HG03060 (cell line): ENCODE measurements at regions not wholly inside any gene's neighbourhood (a gene's known extent, or its start where the extent isn't known, plus 50 kb on each side); places are given as distances from the start of the nearest gene placed in this dataset.

Experiments
- ATAC-seq: cut with Tn5 transposase; IDR thresholded peaks from one replicate; pipeline ENCODE4 v1.9.1; 2021; ENCODE audit warnings: low read depth, moderate number of reproducible peaks; ENCODE audit not compliant: unreplicated experiment

DNA sequence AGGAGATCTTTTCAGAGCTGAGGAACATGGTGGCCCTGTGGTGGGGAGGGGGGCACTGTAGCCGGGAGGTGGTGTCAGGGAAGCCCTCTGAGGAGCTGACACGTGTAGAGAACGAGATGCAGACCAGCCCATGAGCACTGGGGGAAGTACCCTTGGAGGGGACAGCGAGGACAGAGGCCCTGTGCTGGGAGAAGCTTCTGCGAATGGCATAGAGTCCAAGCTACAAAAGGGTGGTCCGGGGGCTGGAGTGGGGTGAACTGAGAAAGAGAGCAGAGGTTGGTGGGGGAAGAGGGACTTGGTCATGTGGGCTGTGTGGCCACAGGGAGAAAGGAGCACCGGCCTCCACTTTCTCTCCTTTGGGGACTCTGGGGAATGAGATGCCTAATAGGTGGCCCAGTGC, 270.8 kb downstream of the CBLN1 start:
- ATAC-seq: no peak

DNA sequence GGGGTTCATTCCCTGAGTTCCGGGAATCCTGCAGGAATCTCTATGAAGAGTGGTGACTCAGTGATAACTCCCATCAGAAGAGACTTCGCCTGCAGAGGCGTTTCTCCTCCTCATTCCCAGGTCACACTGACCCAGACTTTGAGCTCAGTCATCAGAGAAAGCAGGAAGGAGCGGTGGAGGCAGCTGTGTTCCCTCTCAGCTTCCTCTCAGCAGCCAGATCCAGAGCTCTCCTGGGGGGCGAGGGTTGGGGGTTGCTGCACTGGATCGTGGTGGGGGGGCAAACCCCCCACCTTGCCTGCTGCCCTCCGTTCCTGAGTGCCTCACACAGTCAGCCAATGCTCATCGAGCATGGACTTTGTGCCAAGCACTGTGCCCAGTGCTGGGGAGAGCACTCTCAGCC, 271.2 kb downstream of the CBLN1 start:
- ATAC-seq: no peak

- ATAC-seq: no peak
Observed at GRCh38 chr16:49009204-49009603, 272.4 kb downstream of the CBLN1 start.

GRCh38 chr16:49003992-49004391, 277.6 kb downstream of the CBLN1 start:
- ATAC-seq: no peak

DNA sequence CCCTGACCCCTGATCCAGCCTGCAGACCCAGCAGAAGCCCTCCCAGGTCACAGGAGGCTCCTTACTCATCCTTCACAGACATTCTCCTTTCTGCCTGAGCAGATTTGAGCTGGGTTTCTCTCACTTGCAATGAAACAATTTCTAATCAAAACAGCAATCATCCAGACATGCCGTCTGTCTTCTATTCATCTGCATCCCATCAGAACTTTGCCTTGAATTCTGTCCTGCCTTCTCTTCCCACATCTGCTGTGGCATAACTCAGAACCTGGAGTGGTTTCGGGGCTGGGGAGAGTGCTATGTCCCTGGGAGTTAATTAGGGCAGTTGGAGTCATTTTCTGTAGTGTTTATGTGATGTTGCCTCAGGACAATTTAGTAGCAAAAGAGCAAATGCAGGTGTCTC, 278.6 kb downstream of the CBLN1 start:
- no peak for ATAC-seq

DNA sequence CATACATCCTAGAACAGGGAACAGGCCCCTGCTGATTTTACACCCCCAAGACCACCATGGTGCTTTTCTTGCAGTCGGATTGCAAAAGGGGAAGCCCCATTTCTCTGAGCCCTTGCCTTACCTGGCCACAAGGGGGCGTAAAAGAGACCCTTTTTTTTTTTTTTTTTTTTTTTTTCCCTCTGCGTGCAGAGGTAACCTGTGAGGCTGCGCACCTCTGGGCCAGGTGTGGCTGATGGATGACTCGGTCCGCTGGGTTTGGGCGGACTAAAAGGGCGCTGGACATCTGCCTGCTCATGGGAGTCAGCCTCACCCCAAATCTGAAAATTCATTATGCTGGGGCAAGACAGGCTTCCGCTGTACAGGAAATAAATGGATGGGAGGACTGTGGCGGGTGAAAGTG, 281.0 kb downstream of the CBLN1 start:
- ATAC-seq: no peak

GRCh38 chr16:48999508-48999907, 282.1 kb downstream of the CBLN1 start:
- ATAC-seq: no peak

- no peak for ATAC-seq
Observed at GRCh38 chr16:48999044-48999443, 282.6 kb downstream of the CBLN1 start.

DNA sequence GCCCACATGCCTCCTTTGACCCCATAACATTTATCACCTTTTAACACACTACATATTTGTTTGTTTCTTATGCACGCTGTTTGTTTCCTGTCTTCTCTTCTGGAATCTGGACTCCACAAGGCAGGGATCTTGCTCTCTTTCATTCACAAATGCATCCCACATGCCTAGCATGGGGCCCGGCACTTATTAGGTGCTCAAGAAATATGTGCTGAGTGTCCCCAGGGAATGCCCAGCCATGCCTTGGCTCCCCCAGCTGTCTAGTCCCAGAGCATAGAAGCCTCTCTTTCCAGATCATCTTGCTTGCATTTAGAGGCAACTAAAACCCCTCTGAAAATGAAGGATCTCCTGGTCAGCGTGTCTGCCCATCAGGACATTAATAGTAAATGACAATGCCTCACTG, 283.7 kb downstream of the CBLN1 start:
- no peak for ATAC-seq

DNA sequence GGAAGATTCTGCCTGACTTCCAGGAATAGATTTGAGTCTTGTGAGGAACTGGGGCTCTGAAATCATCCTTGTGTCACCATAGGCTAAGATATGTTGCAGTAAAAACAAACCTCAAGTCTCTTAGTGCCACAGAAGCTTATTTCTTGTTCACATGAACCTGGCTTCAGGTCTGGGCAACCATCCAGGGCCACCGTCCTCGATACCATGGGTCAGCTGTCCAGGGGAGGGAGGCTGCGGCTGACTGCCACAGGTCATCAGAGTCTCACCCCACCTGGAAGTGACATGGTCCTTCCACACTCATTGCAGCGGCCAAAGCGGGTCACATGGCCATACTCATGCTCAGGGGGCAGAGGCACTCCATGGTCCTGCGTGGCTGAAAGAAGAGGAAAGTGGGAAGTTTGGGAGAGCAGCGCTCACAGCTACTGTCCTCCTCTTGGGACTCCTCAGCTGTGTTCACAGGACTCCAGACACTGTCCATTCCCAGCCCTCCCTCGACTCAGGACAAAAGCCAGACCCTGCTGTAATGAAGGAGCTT, 284.5 kb downstream of the CBLN1 start:
- ATAC-seq: no peak

DNA sequence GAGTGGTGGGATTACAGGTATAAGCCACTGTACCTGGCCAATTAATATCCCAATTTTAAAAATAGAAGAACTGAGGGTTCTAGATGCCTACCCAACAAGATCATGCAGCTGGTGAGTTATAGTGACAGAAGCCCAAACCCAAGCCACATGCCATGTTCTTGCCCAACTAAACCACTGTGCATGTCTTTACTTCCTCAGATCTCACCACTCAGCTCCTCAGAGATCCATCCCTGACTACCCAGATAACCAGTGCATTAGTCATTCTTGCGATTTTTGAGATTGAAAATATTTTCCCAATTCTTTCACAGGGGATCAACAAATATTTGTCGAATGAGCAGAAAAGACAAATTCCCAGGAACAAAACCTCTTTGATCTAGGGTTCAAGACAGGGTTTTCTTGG, 303.1 kb downstream of the CBLN1 start:
- no peak for ATAC-seq

DNA sequence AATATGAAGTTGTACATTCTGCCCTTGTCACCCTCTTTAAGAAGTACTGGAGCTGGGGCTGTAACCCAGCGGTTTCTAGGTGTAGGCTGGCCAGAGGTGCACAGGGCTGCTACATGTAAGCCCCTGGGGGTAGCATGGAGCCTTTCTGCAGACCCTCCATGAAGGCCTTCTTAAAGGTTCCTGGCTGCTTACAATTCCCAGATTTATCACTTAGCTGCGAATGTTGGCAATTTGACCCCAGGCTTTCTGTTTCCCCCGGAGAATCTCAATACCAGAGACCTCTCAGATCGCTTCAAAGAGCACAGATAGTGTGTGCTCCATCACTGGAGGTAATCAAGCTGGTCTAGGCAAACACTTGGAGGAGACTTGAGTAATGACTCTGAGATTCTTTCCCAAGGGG, 309.4 kb downstream of the CBLN1 start:
- no peak for ATAC-seq

DNA sequence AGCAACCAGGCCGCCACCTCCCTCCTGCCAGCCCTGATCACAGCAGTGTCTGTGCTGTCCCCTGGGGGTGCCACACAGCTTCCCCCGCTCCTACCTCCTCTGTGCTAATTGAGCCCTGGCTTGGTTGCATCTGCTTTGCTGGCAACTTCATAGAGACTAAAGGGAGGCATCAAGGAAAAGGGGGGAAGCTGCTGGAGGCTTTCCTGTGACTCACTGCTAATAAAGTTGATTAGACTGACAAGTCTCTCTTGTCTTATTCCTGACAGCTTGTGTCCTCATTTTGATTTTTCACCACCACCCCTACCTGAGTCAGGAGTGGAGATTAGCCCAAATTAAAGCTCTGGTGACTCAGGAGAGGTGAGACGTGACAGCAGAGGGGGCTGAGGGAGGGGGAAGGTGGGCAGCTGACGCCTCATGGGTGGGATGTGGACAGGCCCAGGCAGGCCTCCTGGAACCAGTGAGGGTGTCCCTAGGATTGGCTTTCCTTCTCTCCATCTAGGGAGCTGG, 310.0 kb downstream of the CBLN1 start:
- ATAC-seq: no peak

GRCh38 chr16:48970216-48970615, 311.4 kb downstream of the CBLN1 start:
- no peak for ATAC-seq

DNA sequence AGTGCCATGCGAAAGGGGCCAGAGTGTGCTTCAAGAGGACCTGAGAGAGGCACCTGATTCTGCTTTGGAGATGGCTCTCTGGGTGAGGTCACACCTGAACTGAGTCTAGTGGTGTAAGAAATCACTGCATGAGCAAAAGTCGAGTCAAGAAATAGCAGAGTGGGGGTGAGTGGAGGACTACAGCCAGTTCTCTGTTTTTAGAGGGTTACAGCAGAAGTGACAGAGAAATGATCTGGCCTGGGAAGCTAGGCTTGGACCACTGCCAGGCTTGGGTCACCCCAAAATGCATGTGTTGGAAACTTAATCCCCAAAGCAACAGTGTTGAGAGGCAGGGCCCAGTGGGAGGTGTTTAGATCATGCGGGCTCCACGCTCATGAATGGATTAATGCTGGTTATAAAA, 312.0 kb downstream of the CBLN1 start:
- no peak for ATAC-seq

- no peak for ATAC-seq
Observed at GRCh38 chr16:48965386-48965785, 316.3 kb downstream of the CBLN1 start.

GRCh38 chr16:48963901-48964615, 317.6 kb downstream of the CBLN1 start:
- no peak for ATAC-seq

- no peak for ATAC-seq
Observed at GRCh38 chr16:48963306-48963705, 318.3 kb downstream of the CBLN1 start.

DNA sequence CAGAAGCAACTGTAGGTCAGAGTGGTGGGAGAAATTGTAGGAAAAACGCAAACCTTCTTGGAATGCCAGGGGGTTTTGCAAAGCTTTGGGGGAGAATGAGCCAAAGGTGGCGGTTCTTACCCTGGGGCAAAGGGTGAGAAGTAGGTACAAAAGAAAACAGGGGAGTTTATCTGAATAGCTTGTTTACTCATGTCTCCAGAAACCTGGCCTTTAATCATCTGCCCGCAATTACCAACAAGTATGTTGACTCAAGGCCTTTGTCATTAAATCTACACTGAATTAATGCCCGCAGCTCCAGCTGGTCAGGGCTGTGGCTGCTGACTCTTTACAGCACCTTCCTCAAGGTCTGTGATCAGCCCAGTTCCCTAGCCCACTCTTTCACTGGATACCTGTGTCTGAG, 320.1 kb downstream of the CBLN1 start:
- ATAC-seq: no peak

- no peak for ATAC-seq
Observed at GRCh38 chr16:48960830-48961229, 320.8 kb downstream of the CBLN1 start.

DNA sequence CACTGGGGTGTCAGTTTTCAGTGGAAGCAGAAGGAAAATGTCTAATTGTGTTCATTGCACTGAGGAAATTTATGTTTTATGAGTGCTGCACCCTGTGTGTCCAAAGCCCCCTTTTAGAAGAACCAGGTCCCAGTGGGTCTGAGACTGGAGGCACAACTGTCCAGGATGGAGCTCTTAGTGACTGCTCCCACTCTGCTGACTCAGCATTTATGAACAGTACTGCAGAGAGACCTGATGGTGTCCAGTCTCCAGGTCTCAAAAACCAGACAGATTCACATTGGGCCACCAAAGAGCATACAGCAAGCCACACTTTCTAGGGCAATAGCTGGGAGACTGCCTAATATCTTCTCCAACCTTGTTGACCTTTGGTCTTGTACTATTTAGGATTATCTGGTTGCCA, 321.9 kb downstream of the CBLN1 start:
- no peak for ATAC-seq

DNA sequence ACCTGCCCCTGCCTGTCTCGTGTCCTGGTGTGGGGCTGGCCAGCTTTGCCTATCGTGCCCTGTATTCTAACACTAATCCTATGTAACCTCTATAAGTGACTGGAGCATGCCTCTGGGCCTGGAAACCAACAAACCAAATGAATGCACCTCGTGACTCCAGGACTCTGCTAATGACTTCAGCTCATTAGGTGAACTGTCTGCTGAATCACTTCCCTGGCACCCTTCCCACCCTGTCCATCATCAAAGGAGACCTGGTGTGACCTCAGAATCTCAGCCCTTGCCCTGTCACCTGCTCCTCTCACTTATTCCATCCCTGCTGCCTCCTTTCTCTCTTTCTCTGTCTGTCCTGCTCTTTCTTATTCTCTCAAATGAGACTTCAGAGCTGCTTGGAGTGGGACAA, 322.4 kb downstream of the CBLN1 start:
- no peak for ATAC-seq
